GM19324 (cell line): ENCODE measurements at regions not wholly inside any gene's neighbourhood (a gene's known extent, or its start where the extent isn't known, plus 50 kb on each side); places are given as distances from the start of the nearest gene placed in this dataset.
"Not testable (repeated sequence)": the region's sequence is repeated elsewhere in the genome, so short reads cannot be mapped to it uniquely, and the experiment has no call there.

Experiments used
- ATAC-seq: cut with Tn5 transposase; IDR thresholded peaks from one replicate; pipeline ENCODE4 v1.9.1; 2021; ENCODE audit warnings: mild to moderate bottlenecking, moderate library complexity; ENCODE audit not compliant: unreplicated experiment, low FRiP score

GRCh38 chr6:81978230-81978629 is 225.7 kb upstream of the TENT5A start:
- no peak for ATAC-seq

GRCh38 chr6:81977486-81977885 is 225.0 kb upstream of the TENT5A start:
- ATAC-seq: no peak

- ATAC-seq: no peak
Observed at GRCh38 chr6:81969814-81970213, 217.3 kb upstream of the TENT5A start.

GRCh38 chr6:81969011-81969410 is 216.5 kb upstream of the TENT5A start:
- no peak for ATAC-seq

GRCh38 chr6:81966968-81967367 is 214.5 kb upstream of the TENT5A start:
- ATAC-seq: no peak

- no peak for ATAC-seq
Observed at GRCh38 chr6:81962198-81962597, 209.7 kb upstream of the TENT5A start.

- ATAC-seq: peak; percentile 86
Observed at GRCh38 chr6:81950877-81951276, 198.4 kb upstream of the TENT5A start.

- ATAC-seq: no peak
Observed at GRCh38 chr6:81948861-81949260, 196.4 kb upstream of the TENT5A start.

- ATAC-seq: not testable (repeated sequence)
Observed at GRCh38 chr6:81948196-81948595, 195.7 kb upstream of the TENT5A start.

GRCh38 chr6:81944661-81945060 is 192.2 kb upstream of the TENT5A start:
- ATAC-seq: no peak

- not testable (repeated sequence) for ATAC-seq
Observed at GRCh38 chr6:81942842-81943241, 190.4 kb upstream of the TENT5A start.

GRCh38 chr6:81942067-81942370 is 189.5 kb upstream of the TENT5A start:
- ATAC-seq: no peak

GRCh38 chr6:81940451-81940985 is 188.0 kb upstream of the TENT5A start:
- ATAC-seq: no peak

GRCh38 chr6:81939766-81940165 is 187.3 kb upstream of the TENT5A start:
- no peak for ATAC-seq

- ATAC-seq: no peak
Observed at GRCh38 chr6:81938991-81939732, 186.7 kb upstream of the TENT5A start.

- peak; percentile 94 for ATAC-seq
Observed at GRCh38 chr6:81938014-81938856, 185.8 kb upstream of the TENT5A start.

GRCh38 chr6:81937296-81937937 is 184.9 kb upstream of the TENT5A start:
- ATAC-seq: no peak

- no peak for ATAC-seq
Observed at GRCh38 chr6:81934936-81935335, 182.5 kb upstream of the TENT5A start.

GRCh38 chr6:81933608-81934051 is 181.1 kb upstream of the TENT5A start:
- ATAC-seq: no peak

GRCh38 chr6:81933089-81933488 is 180.6 kb upstream of the TENT5A start:
- no peak for ATAC-seq

GRCh38 chr6:81932448-81932847 is 180.0 kb upstream of the TENT5A start:
- not testable (repeated sequence) for ATAC-seq
